HCT116 (cell line): ENCODE measurements at regions not wholly inside any gene's neighbourhood (a gene's known extent, or its start where the extent isn't known, plus 50 kb on each side); places are given as distances from the start of the nearest gene placed in this dataset.

ENCODE experiments used
- EZH2 ChIP-seq: fragments of 200-600 bp; sonication (generic); IDR thresholded peaks from 2 replicates; pipeline ENCODE4 v1.6.1; 2017; ENCODE audit warnings: antibody characterized with exemption, mixed run types
- MAX ChIP-seq: IDR thresholded peaks from 2 replicates; pipeline ENCODE4 v1.6.1; 2012
- POLR2AphosphoS5 ChIP-seq: IDR thresholded peaks from 2 replicates; pipeline ENCODE4 v1.6.1; 2011; ENCODE audit warnings: mild to moderate bottlenecking, low read depth, low read length, moderate library complexity
- SP1 ChIP-seq: IDR thresholded peaks from 2 replicates; pipeline ENCODE4 v1.6.1; 2012; ENCODE audit warnings: low read depth
- ZNF274 ChIP-seq: fragments of 200-500 bp; sonication (Bioruptor generic); IDR thresholded peaks from 2 replicates; pipeline ENCODE4 v1.6.1; 2014; ENCODE audit warnings: mild to moderate bottlenecking, low read depth, low read length, inconsistent platforms
- TF ChIP-seq, protein P1 (sequence below), 3 experiments: fragments of 200-600 bp in 1 of 3; sonication (generic) in 1 of 3; IDR thresholded peaks in 2 of 3; conservative IDR thresholded peaks in 1 of 3; 2 replicates each; pipeline ENCODE4 v1.5.1; 2012 to 2017; ENCODE audit warnings: low read depth in 2 of 3, low read length in 2 of 3, antibody characterized with exemption in 1 of 3, borderline replicate concordance in 1 of 3, control low read depth in 1 of 3, mild to moderate bottlenecking in 1 of 3, mixed read lengths in 1 of 3, mixed run types in 1 of 3, moderate library complexity in 1 of 3; ENCODE audit not compliant: insufficient read depth in 1 of 3
- TF ChIP-seq, protein P2 (sequence below): IDR thresholded peaks from 2 replicates; pipeline ENCODE4 v1.6.1; 2012; ENCODE audit warnings: low read depth

- TF ChIP-seq EZH2 (no peak), ZNF274 (no peak), SP1 (no peak), MAX (no peak), POLR2AphosphoS5 (no peak)
- TF ChIP-seq, protein P1, sequence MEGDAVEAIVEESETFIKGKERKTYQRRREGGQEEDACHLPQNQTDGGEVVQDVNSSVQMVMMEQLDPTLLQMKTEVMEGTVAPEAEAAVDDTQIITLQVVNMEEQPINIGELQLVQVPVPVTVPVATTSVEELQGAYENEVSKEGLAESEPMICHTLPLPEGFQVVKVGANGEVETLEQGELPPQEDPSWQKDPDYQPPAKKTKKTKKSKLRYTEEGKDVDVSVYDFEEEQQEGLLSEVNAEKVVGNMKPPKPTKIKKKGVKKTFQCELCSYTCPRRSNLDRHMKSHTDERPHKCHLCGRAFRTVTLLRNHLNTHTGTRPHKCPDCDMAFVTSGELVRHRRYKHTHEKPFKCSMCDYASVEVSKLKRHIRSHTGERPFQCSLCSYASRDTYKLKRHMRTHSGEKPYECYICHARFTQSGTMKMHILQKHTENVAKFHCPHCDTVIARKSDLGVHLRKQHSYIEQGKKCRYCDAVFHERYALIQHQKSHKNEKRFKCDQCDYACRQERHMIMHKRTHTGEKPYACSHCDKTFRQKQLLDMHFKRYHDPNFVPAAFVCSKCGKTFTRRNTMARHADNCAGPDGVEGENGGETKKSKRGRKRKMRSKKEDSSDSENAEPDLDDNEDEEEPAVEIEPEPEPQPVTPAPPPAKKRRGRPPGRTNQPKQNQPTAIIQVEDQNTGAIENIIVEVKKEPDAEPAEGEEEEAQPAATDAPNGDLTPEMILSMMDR (IDR thresholded peaks at IDR 0.05 in 2 of 3, conservative IDR thresholded peaks at IDR 0.05 in 1 of 3; ENCODE audit: borderline replicate concordance in 1 of 3, insufficient read depth in 1 of 3, low read depth in 2 of 3, low read length in 2 of 3) = no peak
- TF ChIP-seq, protein P2, sequence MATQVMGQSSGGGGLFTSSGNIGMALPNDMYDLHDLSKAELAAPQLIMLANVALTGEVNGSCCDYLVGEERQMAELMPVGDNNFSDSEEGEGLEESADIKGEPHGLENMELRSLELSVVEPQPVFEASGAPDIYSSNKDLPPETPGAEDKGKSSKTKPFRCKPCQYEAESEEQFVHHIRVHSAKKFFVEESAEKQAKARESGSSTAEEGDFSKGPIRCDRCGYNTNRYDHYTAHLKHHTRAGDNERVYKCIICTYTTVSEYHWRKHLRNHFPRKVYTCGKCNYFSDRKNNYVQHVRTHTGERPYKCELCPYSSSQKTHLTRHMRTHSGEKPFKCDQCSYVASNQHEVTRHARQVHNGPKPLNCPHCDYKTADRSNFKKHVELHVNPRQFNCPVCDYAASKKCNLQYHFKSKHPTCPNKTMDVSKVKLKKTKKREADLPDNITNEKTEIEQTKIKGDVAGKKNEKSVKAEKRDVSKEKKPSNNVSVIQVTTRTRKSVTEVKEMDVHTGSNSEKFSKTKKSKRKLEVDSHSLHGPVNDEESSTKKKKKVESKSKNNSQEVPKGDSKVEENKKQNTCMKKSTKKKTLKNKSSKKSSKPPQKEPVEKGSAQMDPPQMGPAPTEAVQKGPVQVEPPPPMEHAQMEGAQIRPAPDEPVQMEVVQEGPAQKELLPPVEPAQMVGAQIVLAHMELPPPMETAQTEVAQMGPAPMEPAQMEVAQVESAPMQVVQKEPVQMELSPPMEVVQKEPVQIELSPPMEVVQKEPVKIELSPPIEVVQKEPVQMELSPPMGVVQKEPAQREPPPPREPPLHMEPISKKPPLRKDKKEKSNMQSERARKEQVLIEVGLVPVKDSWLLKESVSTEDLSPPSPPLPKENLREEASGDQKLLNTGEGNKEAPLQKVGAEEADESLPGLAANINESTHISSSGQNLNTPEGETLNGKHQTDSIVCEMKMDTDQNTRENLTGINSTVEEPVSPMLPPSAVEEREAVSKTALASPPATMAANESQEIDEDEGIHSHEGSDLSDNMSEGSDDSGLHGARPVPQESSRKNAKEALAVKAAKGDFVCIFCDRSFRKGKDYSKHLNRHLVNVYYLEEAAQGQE = no peak
These were observed 538.7 kb downstream of the TRIB2 start for GRCh38 chr2:13255485-13255884.
